H1 (cell line): ENCODE measurements at regions not wholly inside any gene's neighbourhood (a gene's known extent, or its start where the extent isn't known, plus 50 kb on each side); places are given as distances from the start of the nearest gene placed in this dataset.

Experiments used
- CBX5 ChIP-seq: fragments of 300-800, 300-1000 bp; sonication (generic); IDR thresholded peaks from 2 replicates; pipeline ENCODE4 v1.7.1; 2016; ENCODE audit warnings: antibody characterized with exemption, low read length, low read depth
- CTCF ChIP-seq, 3 experiments: IDR thresholded peaks; 1 replicate in 2 of 3; 2 replicates in 1 of 3; pipeline versions ENCODE4 v1.5.1 to v1.6.1; 2011; ENCODE audit warnings: low read length in 3 of 3, mild to moderate bottlenecking in 3 of 3, inconsistent platforms in 2 of 3, low read depth in 1 of 3, moderate library complexity in 1 of 3; ENCODE audit not compliant: insufficient read depth in 1 of 3; ENCODE audit errors: control extremely low read depth in 1 of 3
- EZH2 ChIP-seq: fragments of 200-600 bp; sonication (generic); IDR thresholded peaks from 2 replicates; pipeline ENCODE4 v1.7.1; 2012; ENCODE audit warnings: low read depth, mild to moderate bottlenecking, moderate library complexity, low read length, inconsistent platforms; ENCODE audit not compliant: severe bottlenecking
- HDAC2 ChIP-seq, 2 experiments: fragments of 300-600 bp in 1 of 2; sonication (generic) in 1 of 2; IDR thresholded peaks; 2 replicates each; pipeline ENCODE4 v1.6.1; 2011 to 2012; ENCODE audit warnings: low read depth in 2 of 2, low read length in 2 of 2, mild to moderate bottlenecking in 2 of 2, moderate library complexity in 2 of 2, borderline replicate concordance in 1 of 2, inconsistent platforms in 1 of 2
- RAD21 ChIP-seq, 2 experiments: IDR thresholded peaks in 1 of 2; conservative IDR thresholded peaks in 1 of 2; 2 replicates each; pipeline ENCODE4 v1.6.1; 2011; ENCODE audit warnings: low read depth in 2 of 2, low read length in 2 of 2, improper control_type of control experiment in 1 of 2, inconsistent platforms in 1 of 2, mild to moderate bottlenecking in 1 of 2, moderate library complexity in 1 of 2

DNA sequence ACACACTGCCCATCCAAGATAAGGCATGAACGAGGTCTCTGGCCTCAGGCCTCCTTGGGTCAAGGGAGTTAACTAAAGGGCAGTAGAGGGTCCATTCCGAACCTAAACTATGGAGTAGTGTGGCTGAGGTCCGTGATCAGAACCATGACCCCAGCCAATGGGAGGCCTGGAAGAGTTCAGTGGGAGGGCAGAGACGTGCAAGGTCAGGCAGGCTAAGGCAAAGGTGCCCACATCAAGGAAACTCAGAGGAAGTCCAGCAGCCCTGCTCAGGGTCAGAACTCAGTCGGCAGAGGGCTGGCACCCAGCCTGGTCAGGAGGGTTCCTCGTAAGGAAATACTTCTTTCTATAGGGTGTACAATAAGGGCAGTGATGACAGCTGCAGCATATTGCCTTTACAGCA is 152.2 kb downstream of the SOD2 start:
- TF ChIP-seq CBX5 (no peak), CTCF (IDR thresholded peaks at IDR 0.05; ENCODE audit: control extremely low read depth in 1 of 3, insufficient read depth in 1 of 3, low read depth in 1 of 3, low read length in 3 of 3) (no peak), RAD21 (IDR thresholded peaks at IDR 0.05 in 1 of 2, conservative IDR thresholded peaks at IDR 0.05 in 1 of 2; ENCODE audit: low read depth in 2 of 2, low read length in 2 of 2) (no peak), EZH2 (no peak), HDAC2 (IDR thresholded peaks at IDR 0.05; ENCODE audit: borderline replicate concordance in 1 of 2, low read depth in 2 of 2, low read length in 2 of 2) (no peak)
